ENCODE measurements at regions not wholly inside any gene's neighbourhood (a gene's known extent, or its start where the extent isn't known, plus 50 kb on each side); places are given as distances from the start of the nearest gene placed in this dataset.

GRCh38 chr10:21196822-21197395 is 299.8 kb upstream of the NEBL start:
- no peak for DNase-seq

- peak; percentile 63 for DNase-seq
Measured at GRCh38 chr10:21195252-21195651, 298.1 kb upstream of the NEBL start.

DNA sequence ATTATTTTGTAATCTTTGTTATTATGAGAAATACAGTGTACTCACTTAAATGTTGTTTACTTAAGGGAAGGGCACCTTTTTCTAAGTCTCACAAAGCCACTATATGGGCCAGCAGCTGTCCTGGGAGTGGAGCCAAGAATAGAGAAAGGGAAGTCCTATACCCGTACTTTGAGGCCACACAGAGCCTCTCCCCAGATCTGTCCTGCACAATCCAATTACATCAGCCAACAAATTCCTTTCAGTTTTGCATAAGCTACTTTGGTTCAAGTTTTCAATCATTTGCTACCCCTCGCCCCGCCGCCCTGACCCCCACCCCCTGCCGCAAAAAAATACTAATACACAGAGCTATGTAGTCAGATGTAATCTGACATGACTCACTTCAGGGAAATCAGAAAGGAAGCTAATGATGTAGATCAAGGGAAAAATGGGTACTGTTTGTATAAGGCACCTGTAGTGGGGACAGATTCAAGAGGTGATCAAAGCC is 297.4 kb upstream of the NEBL start:
- DNase-seq = peak; percentile 69

GRCh38 chr10:21193196-21193595 is 296.1 kb upstream of the NEBL start:
- no peak for DNase-seq

DNA sequence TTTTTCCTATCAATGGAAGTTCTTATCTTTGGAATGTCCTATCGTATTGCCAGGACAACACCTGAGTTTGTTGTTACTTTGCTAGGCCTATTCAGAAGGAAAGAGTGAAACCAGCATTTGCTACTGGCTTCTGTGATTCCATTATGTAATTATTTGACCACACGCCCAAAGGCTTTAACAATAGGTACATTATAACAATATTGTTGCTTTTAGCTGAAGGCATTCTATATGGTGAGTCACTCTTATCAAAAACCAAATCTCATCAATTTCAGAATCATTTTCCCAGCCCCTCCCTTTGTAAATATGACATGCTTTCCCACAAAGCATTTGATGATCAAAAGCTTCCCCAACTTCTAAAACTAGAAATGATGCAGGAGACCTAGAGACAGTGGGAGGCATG is 294.4 kb upstream of the NEBL start:
- no peak for DNase-seq

DNA sequence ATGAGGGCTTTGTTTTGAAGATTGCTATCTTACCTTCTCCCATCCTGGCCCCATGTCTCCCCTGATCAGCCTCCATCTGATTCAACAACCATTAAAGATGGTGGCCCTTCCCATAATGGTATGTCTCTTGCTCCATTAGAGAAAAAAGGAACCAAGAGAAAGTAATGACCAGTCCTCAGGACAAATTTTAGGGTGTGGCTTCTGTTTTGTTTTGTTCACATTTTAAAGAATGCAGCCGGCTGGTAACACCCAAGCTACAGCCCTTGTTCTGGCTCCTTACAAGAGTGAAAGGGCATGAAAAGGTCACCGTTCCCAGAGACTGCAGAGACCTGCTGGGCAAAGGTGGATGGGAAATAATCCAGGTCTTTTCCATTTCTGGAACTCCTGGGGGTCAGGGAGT is 287.9 kb upstream of the NEBL start:
- no peak for DNase-seq

DNA sequence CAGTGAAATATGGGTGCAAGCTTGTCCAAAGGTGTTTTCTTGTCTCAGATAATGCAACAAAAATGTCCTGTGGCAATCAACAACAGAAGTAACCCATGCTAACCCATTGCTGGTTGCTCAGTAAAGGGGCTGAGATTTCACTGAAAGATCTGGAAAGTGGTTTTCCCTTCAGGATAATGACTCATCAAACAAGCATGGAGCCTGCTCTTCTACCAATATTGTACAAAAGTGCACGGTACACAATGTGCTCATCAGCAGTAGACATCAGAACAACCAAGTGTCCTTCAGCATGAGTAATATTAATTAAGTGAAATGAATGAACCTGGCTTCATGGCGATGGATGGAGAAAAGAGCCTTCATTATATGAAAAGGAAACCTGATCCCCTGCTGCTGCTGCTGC is 287.1 kb upstream of the NEBL start:
- DNase-seq = no peak

DNA sequence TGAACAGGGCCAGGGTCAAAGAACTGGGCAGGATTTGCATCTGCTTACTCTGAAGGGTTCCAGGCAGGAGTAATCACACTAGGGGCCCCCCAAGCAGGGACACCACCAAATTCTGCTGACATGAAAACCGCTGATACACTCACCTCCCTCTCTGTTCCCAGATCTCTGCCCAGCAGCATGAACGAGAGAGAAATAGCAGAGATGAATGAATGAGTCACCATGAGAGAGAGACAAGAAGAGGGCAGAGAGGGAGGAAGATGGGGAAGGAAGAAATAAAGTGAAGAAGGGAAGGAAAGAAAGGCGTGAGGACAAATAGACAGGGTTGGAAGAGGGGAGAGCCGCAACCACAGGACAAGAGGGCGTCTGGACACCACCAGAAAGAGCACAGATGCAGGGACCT is 285.9 kb upstream of the NEBL start:
- DNase-seq = no peak

DNA sequence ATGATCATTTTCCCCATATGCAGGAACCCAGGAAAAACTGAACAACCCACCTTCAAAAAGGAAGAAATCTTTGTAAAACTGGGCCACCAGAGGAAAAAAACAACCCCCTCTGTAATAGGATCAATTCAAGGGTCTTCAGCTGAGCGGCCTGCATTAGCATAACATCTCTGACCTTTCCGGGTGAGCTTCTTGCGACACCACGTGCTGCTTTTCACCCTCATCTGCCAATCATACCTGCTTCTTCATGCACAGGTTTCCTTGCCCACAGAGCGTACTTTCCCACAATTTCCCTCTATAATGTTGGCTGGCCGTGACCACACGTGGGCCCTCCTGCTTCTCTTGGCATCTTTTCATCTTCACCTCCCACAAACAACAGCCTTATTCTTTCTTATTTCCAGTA is 284.3 kb upstream of the NEBL start:
- no peak for DNase-seq

DNA sequence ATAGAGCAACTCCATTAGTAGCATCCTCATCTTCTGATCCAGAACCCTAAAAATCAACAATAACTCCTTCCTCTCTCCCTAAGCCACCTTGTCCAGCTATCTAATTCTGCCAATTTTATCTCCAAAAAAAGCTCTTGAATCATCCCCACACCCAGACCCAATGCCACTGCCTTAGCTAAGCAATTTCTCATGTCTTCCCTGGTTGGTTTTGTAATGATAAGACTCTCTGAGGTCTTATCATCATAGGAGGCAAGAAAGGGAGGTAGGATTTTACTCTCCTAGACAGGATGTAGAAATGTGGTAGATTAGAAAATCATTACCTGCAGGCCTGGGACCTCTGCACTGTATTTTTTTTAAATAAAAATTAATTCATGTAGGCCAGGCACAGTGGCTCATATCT is 283.5 kb upstream of the NEBL start:
- no peak for DNase-seq

GRCh38 chr10:21176934-21177480 is 279.9 kb upstream of the NEBL start:
- no peak for DNase-seq

DNA sequence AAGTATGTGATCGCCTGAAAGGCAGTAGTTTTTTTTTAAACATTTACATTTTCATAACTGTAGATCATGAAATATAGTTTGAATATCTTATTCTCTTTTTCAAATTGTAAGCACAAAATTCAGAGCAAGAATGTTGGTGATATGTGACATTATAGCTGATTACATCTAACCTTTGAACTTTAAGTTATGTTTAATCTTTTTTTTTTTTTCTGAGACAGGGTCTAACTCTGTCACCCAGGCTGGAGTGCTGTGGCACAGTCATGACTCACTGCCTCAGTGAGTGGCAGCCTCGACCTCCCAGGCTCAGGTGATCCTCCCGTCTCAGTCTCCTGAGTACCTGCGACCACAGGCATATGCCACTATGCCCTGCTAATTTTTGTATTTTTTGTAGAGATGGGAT is 278.7 kb upstream of the NEBL start:
- DNase-seq = no peak

GRCh38 chr10:21174715-21175495 is 277.8 kb upstream of the NEBL start:
- DNase-seq = no peak

DNA sequence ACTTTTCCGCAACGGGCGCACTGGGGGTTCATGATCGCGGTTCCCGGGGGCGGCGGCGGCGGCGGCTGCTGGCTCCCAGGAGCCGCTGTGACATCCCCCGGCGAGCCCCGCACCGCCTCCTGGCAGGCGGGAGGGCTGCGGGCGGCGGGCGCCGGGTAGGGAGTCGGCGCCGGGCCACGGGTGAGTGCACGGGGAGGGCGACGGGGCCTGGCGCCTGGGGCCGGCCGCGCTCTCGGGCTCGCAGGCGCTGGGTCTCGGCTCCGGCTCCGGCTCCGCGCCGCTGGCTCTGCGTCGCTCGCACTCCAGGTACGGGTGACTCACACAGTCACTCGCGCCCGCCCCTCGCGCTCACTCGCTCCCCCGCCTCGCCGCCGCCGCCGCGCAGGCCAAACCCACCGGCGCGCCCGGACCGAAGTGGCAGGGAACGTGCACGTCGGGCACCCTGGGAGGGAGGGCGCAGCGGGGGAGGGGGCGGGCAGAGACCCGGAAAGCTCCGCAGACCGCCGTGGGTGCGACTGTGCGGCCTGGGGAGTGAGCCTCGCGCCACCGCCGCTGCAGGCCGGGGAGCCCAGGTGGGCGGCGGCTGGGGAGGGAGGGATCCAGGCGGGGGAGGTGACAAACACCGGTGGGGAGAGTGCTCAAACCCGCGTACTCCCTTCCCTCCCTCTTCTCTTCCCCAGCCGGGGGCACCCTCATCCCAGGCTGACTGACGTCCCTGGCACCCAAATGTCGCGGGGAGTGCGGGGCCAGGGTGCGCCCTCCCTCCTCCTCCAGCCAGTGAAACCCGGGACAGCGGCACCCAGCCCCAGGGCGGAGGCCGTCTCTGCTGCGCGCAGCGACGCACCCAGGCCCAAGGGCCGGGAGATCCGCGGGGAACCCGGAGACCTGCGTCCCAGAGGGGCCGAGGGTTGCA is 276.9 kb upstream of the NEBL start:
- peak; percentile 63 for DNase-seq

DNA sequence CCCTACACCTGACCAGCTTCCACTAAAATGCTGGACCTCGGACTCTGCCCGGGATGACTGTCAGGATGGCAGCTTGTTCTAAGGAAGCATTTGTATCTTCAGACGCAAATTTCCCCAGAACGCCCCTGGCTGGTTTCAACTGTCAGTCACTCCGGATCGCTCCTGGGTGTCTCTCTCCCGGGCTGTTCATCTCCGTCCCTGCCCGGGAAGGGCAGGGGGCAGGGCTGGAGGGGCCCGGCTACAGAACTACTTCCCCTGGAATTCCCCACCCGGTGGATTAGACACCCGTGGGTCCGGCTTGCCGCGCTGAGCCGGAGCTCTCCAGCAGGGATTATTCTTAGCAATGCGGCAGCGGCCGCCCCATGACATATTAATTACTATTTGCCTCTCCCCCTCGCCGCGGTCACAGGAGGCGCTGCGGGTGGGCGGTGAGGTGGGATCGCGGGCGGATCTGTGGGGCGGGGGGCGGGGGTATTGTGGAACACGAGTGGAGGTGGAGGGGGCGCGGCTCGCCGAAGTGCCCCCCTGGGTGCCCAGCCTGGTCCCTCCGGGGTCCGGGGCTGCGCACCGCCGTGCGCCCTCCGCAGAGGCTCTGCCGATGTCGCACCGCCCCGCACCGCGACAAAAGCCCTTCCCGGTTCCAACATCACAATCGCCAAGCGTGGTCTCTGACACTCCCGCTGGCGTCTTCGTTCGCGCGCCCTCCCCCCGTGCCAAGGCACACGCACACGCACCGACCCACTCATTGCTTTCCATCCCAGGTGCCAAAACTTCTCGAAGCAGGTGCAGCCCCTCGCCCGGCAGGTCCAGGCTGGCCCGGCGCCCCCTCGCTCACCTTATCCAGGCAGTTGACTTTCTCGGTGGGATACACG is 276.1 kb upstream of the NEBL start:
- DNase-seq = no peak

DNA sequence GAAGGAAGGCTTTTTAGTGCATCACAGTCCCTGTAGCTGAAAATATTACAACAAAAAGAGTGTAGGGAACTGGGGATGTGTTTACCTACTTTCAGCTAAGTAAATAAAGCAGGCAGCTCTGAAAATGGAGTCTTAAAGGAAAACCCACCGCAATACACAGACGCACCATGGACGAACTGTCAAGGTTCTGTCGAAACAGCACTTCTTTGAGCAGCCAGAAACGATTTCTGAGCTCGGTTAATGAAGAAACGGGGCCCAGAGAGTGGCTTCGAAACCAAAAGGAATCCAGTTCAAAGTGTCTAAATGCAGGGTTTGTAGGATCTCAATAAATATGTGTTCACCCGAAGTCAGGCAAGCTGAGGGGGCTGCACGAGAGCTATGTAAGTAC is 275.4 kb upstream of the NEBL start:
- peak; percentile 34 for DNase-seq

DNA sequence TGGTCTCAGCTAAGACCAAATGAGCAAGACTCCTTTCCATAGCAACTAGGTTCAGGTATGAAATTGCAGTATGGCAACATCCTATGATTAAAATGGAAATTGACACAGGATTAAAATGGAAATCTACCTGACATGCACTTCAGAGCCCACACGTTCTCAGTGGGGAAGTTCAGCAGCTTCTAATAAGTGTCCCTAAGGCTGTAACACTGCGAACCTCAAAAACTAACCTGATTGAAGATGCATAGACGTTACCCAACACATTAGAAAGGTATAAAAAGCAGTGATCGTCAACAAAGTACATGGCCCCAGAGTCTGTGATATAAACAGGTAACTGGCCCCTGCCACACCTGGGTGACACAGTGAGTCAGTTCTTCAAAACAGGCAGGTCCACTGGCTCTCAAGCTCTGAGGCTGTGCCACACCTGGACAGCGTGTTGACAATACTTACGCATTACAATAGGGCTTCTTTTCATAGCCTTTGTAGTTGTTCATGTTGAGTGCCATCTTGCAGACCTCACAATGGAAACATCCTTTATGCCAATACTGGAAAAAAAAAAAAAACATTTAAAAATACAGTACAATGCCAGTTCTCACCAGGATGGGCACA is 274.9 kb upstream of the NEBL start:
- no peak for DNase-seq

- DNase-seq = no peak
Measured at GRCh38 chr10:21171197-21171935, 274.3 kb upstream of the NEBL start.

DNA sequence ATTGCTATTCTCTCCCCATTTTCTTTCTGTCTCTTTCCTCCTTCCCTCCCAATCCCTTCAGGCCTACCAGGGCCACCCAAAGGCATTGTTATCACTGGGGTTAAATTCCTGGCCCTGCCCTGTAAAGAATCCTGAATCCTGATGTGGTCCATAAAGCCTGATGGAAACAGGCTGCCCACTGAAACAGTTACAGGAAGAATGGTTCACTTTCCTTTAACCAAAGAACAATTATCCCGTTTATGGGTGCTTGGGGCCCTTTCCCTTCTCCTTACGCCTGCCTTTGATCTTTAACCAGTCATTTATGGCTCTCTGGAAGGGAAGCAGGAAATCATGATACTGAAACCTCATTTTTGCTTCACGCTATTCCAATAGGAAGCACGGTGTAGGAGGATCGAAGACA is 273.1 kb upstream of the NEBL start:
- no peak for DNase-seq

- DNase-seq = no peak
Measured at GRCh38 chr10:21169271-21169670, 272.2 kb upstream of the NEBL start.

Data from kidney glomerular epithelial cell (primary cell).